GM12874 (cell line): ENCODE measurements at regions not wholly inside any gene's neighbourhood (a gene's known extent, or its start where the extent isn't known, plus 50 kb on each side); places are given as distances from the start of the nearest gene placed in this dataset.

Experiments
- CTCF ChIP-seq: IDR thresholded peaks from 2 replicates; pipeline ENCODE4 v1.5.1; 2011; ENCODE audit warnings: low read depth, mild to moderate bottlenecking, control low read depth, low read length, moderate library complexity; ENCODE audit not compliant: insufficient read depth

- TF ChIP-seq CTCF = no peak
Observed at GRCh38 chr16:85481206-85481605, 131.9 kb upstream of the GSE1 start.

- TF ChIP-seq CTCF = no peak
Observed at GRCh38 chr16:85481738-85482137, 131.4 kb upstream of the GSE1 start.

GRCh38 chr16:85483424-85483823 is 129.7 kb upstream of the GSE1 start:
- TF ChIP-seq CTCF = no peak

- no peak for TF ChIP-seq CTCF
Observed at GRCh38 chr16:85484347-85485300, 128.5 kb upstream of the GSE1 start.

GRCh38 chr16:85485379-85485778 is 127.7 kb upstream of the GSE1 start:
- TF ChIP-seq CTCF = no peak

- TF ChIP-seq CTCF = no peak
Observed at GRCh38 chr16:85486256-85486915, 126.7 kb upstream of the GSE1 start.

GRCh38 chr16:85488414-85488813 is 124.7 kb upstream of the GSE1 start:
- TF ChIP-seq CTCF = no peak
